ENCODE measurements at regions not wholly inside any gene's neighbourhood (a gene's known extent, or its start where the extent isn't known, plus 50 kb on each side); places are given as distances from the start of the nearest gene placed in this dataset.
"Not testable (repeated sequence)": the region's sequence is repeated elsewhere in the genome, so short reads cannot be mapped to it uniquely, and the experiment has no call there.

DNA sequence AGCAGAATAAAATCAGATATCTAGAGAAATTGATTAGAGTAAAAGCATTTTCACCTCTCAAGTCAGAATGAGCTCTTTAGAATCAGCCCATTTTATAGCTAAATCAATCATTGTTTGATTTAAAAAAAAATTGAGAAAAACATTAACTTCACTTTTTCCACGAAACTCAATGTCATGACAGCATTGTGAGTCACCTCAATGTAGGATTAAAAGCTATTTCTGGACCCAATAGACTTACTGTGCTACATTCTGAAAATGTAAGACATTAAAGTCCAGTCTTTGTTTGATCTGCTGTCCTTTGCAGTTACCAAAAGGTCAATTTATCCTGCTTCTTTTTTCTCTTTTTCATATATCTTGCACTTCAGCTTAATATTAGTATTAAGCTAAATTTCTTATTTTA, 519.4 kb upstream of the ZNF337 start:
- no peak for DNase-seq (ENCODE audit: low spot score)

DNA sequence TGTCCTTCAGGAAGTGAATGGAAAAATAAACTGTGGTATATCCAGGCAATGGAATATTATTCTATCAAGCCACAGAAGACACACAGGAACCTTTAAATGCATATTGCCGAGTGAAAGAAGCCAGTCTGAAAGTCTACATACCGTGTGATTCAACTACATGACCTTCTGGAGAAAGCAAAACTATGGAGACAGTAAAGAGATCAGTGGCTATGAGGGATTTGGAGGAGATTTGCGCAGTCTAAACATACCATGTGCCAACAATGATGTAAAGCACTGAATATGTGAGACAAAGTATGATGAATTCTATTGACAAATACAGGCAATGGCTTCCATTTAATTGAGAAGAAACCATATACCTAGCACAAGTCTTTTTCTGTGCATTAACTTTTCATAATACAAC, 518.3 kb upstream of the ZNF337 start:
- DNase-seq (ENCODE audit: low spot score), result no peak

DNA sequence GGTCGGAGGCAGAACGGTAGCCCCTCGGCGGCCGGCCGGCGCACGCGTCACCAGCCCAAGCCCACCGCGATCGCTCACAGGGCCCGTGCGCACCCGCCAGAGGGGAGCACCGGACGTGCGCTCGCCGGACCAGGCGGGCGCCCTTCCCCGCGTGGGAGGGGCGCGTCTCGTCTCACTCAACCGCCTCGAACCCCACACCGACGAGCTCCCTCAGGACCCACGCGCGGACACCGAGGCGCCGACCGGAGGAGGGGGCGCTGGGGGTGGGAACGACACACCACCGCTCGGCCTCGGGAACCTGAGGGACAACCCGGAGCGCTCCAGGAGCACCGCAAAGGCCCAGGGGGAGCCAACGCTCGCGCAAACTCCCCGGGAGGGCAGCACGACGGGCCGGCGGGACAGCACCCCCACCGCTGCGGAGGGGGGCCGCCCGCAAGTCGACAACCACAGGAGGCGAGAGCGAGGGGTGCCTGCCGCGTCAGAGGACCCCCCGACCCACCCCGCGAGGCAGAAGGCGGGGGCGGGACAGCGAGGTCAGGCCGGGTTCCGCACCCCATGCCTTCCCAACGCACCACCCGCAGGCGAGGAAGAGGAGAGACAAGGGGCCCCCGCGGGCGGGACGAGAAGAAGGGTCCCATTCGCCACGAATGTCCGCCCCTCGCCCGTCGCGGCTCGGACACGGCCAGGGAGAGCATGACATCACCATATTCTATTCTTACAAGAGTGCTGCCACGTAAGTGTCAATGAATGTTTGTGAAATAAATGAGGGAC, 512.7 kb upstream of the ZNF337 start:
- DNase-seq (ENCODE audit: low spot score), result peak; percentile 21

DNA sequence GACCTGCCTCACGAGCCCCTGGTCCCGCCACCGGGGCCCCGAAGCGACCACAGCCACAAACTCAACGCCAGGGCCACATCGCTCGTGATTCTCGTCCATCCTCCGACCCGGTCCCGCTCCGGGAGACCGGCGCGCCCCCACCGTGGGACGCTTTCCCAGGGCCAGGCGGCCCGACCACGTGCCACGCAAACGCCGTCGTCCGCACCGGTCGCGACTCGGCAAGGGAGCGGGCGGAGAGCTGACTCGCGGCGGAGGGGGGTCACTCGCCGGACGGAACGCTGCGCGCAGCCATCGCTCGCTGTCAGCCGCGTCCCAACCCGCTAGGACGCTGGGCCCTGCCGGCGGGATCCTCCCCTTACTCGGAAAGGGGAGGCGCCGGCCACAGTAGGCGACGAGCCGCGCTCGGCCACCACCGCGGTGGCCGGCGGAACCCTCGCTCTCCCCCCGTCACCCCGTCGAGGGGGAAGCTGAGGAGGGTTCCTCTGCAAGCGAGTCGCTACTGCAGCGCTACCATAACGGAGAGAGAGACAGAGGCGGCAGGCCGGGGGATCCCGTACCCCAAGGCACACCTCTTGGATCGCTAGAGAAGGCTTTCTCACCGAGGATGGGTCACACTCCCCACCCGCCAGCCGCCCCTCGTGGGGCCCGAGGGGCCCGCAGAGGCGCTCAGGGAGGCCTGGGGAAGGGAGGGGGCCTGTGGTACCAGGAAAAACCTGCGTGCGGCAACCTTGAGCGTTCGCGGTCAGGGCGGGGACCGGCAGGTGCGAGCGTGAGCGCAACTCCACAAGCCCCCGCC, 511.8 kb upstream of the ZNF337 start:
- DNase-seq (ENCODE audit: low spot score), result peak; percentile 18

DNA sequence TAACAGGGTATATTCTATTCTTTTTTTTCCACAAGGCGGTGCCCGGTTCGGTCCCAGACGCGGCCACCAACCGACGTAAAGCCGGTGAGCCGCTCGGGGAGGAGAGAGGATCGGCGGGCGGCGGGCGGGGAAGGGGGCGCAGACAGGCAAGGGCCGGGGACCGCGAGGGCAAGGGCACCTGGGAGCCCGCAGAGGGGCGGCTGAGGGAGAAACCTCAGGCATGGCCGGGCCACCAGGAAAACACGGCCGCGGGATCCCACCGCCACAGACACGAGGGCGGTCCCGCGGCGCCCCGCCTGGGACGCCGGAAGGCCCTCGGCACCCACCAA, 511.3 kb upstream of the ZNF337 start:
- not testable (repeated sequence) for DNase-seq (ENCODE audit: low spot score)

DNA sequence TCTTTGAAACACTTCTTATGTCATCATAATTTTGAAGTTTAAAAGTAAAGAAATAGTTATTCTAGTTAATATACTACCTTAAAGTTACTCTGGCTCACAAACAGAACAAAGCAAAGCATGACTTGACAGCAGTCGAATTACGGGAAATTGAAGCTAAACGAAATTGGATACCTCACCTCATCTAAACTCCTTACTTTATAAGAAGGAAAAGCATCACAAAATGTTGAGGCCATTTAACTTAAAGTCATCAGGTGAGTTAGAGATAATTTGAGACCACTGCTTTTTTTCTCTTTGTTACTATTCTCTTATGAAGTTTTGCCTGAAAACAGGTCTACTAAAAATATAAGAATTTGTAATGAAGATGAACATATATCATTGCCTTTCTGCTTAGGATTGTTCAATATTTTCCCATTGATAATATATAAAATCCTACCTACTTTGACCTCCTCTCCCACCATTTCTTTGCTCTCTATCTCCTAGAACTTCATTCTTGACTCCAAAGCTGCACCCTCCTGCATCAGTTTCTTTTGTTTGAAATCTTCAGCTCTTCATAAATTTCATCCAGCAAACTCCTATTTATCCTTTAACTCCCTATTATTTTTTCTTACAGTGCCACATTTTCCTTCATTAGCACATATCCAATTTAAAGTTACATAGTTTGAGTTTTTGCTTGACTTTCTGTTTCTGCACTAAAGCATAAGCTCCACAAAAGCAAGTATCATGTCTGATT, 510.7 kb upstream of the ZNF337 start:
- no peak for DNase-seq (ENCODE audit: low spot score)

DNA sequence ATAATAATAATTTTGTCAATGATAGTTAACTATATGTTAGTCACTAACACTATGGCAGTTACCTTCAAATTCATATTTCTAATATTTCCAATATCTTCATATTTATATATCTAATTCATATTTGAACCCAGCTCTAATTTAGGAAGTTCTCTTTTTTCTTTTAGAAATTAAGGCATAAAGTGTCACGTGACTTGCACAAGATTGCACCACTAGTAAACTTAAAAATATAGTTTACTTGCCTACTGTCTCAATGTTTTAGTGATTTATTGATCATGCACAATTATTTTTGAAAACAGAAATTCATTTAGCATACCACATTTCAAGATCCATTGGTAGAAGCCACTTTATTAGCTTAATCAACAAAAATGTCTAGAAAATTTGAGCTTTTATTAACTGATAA, 508.7 kb upstream of the ZNF337 start:
- no peak for DNase-seq (ENCODE audit: low spot score)

DNA sequence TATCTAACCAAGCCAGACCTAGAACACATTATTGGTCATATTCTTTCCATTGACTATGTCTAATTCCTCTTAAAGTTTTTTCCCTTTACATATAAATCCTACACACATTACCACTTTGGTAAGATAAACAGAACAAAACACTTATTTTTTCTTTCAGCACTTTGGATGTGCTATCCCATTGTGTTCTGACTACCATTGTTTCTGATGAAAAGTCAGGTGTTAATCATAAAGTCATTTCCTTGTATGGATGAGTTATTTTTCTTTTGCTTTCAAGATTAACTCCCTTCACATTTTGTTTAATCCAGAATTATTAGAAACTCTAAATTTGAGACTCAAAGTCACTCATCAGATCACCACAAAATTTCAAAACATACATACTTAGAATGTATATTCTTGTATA, 504.4 kb upstream of the ZNF337 start:
- not testable (repeated sequence) for DNase-seq (ENCODE audit: low spot score)

DNA sequence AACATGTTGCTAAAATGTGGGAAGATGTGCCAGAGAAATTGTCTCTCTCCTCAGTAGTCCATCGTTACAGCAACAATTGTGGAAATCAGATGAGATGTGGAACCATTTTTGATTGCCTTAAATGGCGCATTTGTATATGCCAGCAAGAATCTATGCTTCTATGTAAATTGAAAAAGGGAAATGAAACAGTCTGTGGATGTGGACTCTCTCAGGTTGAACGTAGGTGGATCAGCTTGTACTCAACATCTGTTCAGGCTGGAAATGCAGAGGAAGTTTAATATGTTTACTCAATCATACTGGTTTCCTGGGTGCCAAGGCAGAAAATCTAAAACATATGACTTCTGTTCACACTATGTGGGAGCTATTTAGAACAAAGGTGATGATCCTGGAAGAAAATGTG, 490.7 kb upstream of the ZNF337 start:
- not testable (repeated sequence) for DNase-seq (ENCODE audit: low spot score)

DNA sequence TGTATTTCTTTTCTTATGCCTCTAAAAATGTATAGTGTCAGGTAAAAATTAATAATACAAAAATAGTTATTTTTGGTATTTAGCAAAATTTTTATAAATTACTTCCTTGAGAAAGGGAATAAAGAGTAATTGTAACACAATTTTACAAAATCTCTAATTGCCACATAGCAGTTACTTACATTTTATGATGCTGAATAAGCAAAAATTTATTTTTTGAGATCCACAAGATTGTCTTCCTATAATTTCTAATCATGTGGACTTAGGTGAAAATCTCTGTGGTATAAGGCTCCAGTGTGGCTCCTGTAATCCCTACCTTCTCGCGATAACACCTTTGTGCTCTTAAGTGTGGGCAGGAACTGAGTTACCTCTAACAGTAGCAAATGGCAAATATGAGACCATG, 487.1 kb upstream of the ZNF337 start:
- DNase-seq (ENCODE audit: low spot score), result not testable (repeated sequence)

DNA sequence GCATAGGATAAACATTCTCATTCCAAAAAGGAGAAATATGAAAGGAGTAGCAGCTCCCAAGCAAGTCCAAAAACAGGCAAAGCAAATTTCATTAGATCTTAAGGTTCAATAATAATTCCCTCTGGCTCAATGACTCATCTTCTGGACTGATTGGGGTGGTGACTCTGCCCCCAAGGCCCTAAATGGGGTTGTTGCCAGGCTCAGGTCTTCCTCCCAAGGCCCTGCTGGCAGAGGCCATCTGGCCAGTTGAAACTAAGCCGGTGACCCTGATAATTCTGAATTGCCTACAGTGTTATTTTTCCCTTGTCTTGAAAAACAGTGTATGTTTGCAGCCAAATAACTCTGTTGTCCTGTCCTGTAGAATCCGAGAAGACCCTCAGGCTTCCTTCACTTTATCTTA, 484.7 kb upstream of the ZNF337 start:
- DNase-seq (ENCODE audit: low spot score), result not testable (repeated sequence)

DNA sequence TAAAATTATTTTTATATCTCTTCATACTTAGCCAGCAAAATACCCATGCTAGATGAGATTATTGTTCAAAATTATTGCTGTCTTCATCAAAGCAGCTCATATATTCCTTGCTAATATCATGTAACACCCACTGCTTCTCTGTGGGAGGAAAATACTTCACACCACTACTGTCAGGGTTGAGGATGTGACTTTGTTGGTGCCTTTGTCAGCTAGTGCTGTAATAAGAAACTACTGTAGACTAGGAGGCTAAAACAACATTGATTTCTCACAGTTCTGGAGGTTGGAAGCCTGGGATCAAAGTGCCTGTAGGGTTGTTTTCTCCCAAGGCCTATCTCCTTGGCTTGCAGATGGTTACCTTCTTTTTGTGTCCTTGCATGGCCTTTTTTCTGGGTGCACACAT, 475.2 kb upstream of the ZNF337 start:
- DNase-seq (ENCODE audit: low spot score), result not testable (repeated sequence)

DNA sequence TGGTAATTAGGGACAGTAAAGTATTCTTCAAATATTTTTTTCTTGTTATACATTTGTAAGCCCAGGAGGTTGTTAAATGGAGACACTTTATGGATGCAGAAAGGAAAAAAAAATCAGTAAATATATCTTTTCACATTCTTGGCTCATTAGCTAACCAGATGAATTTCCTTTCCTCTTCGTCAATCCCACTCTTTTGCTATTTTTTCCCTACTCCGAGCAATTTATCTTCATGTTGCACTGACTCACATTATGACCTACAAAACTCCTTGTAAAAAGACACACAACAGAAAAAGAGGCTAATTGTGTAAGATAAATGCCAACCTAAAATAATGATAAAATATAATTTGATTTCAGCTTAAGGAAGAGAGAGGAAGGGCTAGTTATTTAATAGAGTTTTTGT, 472.9 kb upstream of the ZNF337 start:
- no peak for DNase-seq (ENCODE audit: low spot score)

DNA sequence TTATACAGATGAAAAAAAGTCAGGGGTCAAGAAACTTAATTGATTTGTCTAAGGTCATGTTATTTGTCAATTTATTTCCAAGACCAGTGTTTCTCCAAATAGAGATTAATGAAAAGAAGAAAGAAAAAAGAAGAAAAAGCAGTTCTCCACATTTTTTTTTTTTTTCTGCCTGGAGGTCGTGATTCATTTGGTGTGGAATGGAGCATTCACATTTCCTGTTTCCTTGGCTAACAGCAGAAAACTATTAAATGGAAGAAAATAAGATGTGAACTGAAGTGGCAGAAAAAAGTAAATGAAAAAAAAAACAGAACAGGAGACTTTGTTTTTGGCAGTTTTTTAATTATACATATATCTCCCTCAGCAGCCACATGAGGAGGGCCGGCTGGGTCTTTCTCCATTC, 470.8 kb upstream of the ZNF337 start:
- peak; percentile 1 for DNase-seq (ENCODE audit: low spot score)

DNA sequence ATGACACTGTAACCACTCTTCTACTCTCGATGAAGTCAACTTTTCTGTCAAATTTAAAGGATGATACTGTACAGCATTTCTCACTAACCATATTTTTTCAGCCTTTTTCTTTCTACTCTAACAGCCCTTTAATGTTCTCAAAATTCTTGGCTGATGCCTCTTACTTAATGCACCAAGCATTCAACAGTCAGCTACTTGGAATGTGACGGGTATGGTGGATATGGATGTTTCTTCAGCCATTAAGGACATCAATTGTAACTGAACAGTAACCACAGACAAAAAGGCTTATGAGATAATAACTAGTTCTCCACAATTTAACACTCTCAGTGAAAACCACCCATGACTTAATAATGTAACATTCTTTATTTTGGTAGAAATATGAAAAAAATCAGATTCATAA, 467.2 kb upstream of the ZNF337 start:
- DNase-seq (ENCODE audit: low spot score), result peak; percentile 44

DNA sequence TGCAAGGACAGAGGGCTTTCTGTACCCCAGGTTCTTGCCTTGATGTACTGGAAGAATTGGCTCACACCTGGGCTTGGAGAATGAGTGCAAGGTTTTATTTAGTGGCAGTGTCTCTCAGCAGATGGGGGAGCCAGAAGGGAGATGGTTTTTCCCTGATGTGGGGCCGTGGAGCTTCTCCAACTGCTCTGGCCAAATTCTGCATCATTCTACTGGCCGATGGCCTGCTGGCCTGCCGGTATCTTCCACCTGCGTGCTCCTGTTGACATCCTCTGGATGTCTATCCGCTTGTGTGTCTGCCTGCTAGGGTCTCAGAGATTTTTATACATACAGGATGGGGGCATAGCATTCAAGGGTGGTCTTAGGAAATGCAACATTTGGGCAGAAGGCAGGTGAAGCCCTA, 466.5 kb upstream of the ZNF337 start:
- not testable (repeated sequence) for DNase-seq (ENCODE audit: low spot score)

DNA sequence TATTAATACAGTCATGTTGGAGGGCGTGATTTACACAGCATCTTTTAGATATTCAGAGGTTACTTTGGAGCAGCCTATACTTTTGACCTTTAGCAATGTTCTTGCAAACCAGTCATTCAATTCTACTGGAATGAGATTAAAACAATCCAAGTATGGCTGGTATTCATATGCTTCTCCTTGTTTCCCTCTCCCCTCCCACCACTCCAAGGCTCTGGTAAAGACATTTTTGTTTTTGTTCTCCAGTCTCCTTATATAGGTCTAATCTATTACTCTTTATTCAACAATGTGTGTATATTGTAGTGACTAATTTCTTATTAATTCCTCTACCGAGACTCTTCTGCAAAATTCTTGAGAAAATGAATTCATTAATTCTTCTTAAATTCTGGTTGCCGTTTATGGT, 465.1 kb upstream of the ZNF337 start:
- not testable (repeated sequence) for DNase-seq (ENCODE audit: low spot score)

DNA sequence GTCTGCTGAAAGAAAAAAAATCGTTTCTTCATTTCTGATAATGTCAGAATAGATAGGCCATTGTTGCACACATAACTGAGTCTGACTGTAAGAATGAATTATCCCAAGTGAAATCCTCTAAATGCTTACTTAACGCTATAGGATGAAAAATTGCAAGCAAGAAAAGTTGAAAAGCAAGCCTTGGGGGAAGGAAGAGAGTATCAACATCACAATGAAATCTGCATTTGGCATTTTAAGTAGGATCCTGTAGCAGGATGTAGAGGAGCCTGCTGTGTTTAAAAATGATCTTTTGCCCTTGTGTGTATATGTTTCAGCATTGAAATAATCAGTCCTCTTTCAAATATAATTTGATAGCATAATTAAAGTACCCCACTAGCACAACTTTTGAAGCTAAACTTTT, 464.3 kb upstream of the ZNF337 start:
- not testable (repeated sequence) for DNase-seq (ENCODE audit: low spot score)

DNA sequence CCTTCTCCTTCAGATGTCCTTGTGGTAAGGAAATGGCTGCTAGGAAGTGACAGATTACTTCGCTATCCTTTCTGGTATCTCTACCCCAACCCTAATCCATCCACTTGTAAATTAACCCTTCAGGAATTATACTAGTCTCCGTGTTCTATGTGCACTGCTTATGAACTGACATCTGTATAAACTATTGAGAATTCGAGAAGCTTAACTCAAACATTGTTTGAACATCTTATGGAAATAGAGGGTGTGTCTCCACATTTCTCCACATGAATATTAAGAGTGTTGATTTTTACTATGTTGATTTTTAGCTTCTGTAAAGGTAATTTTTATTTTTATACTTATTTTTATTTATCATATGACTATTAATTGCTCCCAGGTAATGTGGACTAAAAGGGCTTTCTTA, 457.6 kb upstream of the ZNF337 start:
- DNase-seq (ENCODE audit: low spot score), result no peak

DNA sequence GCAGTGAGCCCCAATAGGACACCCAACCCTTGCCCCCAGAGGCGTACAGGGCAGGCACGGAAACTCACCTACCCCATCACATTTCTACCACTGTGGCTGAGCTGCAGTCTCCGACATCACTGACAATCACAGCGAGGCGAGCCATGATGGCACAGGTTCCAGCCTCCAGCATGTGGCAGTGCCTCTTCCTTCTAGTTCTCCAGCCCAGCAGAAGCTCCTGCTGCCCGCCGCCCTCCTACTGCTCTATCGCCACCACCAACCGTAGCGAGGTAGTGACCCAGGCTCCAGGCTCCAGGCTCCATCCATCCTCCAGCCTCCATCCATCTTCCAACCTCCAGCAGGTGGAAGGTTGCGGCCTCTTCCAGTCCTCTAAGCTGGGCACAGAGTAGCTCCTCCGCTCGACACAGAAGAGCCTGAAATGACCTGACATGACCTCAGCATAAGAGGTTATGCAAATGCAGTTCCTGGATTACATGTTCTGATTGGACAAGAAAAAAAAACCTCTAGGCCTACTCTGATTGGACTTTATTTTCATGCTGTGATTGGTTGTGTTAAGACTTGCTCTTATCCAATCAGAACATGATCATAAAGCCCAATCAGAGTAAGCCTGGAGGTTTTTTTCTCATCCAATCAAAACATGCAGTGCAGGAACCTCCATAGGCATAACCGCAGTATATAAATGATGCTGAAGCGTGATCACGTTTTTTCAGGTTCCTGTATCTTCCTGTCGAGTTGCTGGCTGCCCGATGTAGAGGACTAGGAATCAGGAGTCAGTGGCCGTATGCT, 438.9 kb upstream of the ZNF337 start:
- DNase-seq (ENCODE audit: low spot score), result no peak

DNA sequence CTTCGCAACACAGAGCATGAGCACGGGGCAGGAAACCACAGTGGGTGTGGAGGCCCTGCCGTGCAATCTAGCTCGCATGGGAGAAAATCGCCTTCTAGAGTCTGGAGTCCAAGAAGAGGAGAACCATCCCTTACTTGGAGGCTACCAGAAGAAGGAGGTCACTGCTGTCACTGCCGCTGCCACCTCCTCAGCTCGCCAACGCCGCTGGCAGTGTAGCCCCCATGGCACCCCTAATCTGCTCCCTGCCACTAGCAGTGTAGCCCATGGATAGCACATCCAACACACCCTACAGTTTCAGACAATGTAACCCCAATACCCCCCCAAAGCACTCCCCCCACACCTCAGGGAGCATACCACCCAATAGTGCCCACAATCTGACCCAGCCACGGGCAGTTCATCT, 438.0 kb upstream of the ZNF337 start:
- DNase-seq (ENCODE audit: low spot score), result no peak

DNA sequence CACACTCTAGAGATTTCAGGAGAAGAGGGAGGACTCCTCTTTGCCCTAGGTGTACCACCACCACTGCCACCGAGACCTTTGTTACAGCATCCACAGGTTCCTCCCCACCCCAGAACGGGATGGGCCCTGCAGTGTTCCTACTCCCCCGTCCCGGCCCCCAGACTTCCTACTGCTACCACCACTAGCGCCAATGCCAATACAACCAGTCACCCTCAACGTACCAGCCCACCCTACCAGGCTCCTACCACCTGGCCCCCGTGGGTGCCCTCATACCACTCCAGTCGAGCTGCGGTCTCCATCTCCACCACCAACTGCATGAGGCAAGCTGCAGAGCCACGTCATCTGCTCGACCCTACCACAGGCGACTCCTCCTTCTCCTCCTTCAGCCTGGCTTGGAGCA, 437.1 kb upstream of the ZNF337 start:
- not testable (repeated sequence) for DNase-seq (ENCODE audit: low spot score)

Data from AG08396 (cell line).